ENCODE measurements at regions not wholly inside any gene's neighbourhood (a gene's known extent, or its start where the extent isn't known, plus 50 kb on each side); places are given as distances from the start of the nearest gene placed in this dataset.

DNA sequence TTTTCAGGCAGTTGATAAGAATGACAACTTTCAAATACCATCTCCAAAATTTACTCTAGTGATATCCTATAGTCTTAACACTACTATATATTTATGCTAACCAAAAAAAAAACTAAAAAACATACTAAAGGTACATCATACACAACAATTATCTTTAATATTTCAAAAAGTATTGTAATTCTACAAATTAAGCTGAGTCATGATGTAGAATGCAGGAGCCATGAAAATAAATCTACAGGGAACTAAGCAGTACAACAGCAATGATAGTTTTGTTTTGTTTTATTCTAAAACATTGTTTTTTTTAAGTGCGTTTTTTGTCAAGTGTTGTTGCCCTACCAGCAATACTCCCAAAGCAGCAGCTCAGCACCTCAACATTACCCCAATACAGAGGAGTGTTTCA, 314.3 kb downstream of the FSIP2 start:
- no peak for DNase-seq (ENCODE audit: low read depth, low spot score)
- Histone ChIP-seq H3K4me3 (ENCODE audit: low read depth in 2 of 2, low read length in 2 of 2) (no peak overlapping the region), H3K4me1 (ENCODE audit: control insufficient read depth, insufficient read depth, low read length) (no peaks in the 10 kb centered on the region), H3K27ac (ENCODE audit: low read length) (no peak overlapping the region), H3K9me3 (ENCODE audit: control insufficient read depth, insufficient read depth, low read depth, low read length) (no peaks in the 10 kb centered on the region), H3K27me3 (ENCODE audit: control insufficient read depth, insufficient read depth, low read length) (no peaks in the 10 kb centered on the region), H3K36me3 (ENCODE audit: control insufficient read depth, insufficient read depth, low read length) (no peaks in the 10 kb centered on the region)
- no peak for TF ChIP-seq CTCF (IDR thresholded peaks at IDR 0.05)
- TF ChIP-seq SIN3A (IDR thresholded peaks at IDR 0.05; ENCODE audit: borderline replicate concordance, insufficient read depth, low read depth, low read length): no peak
- no peak for TF ChIP-seq TCF7L2 (IDR thresholded peaks at IDR 0.05; ENCODE audit: low read depth, low read length)
- TF ChIP-seq POLR2AphosphoS5 (IDR thresholded peaks at IDR 0.05; ENCODE audit: low read depth, low read length): no peak
- TF ChIP-seq, protein P1, sequence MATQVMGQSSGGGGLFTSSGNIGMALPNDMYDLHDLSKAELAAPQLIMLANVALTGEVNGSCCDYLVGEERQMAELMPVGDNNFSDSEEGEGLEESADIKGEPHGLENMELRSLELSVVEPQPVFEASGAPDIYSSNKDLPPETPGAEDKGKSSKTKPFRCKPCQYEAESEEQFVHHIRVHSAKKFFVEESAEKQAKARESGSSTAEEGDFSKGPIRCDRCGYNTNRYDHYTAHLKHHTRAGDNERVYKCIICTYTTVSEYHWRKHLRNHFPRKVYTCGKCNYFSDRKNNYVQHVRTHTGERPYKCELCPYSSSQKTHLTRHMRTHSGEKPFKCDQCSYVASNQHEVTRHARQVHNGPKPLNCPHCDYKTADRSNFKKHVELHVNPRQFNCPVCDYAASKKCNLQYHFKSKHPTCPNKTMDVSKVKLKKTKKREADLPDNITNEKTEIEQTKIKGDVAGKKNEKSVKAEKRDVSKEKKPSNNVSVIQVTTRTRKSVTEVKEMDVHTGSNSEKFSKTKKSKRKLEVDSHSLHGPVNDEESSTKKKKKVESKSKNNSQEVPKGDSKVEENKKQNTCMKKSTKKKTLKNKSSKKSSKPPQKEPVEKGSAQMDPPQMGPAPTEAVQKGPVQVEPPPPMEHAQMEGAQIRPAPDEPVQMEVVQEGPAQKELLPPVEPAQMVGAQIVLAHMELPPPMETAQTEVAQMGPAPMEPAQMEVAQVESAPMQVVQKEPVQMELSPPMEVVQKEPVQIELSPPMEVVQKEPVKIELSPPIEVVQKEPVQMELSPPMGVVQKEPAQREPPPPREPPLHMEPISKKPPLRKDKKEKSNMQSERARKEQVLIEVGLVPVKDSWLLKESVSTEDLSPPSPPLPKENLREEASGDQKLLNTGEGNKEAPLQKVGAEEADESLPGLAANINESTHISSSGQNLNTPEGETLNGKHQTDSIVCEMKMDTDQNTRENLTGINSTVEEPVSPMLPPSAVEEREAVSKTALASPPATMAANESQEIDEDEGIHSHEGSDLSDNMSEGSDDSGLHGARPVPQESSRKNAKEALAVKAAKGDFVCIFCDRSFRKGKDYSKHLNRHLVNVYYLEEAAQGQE (IDR thresholded peaks at IDR 0.05; ENCODE audit: insufficient read depth in 1 of 2, low read depth in 2 of 2, low read length in 1 of 2): no peak
- ATAC-seq: no peak
- ChIA-PET POLR2A (no interaction called here), CTCF (no interaction called here)
- no TSS peak for BruUV-seq (replicated peaks)
- intact Hi-C loops (cut with micrococcal nuclease; ENCODE audit: unreplicated experiment): no loop called here
- in situ Hi-C loops (cut with HindIII; ENCODE audit: low pct_unique_long_range_greater_than_20kb, low sequenced_read_pairs): no loop called here

DNA sequence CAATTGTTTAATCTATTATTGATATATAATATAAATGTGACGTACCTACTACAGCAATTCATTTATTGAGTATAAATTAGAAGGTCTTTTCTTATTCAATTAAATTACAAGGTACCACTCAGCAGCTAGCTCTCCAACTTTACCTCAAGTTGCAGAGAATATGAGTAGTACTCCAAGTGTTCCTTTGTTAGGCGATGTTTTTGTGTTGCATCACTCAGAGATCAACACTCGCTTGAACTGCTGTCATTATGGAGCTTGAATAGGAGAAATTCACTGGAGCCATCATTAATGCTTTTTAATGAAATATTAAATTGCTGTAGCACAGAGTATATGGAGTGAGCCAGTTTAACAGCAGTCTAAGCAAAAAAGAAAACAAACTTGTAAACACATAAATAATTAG, 320.0 kb downstream of the FSIP2 start:
- Histone ChIP-seq H3K9me3 (ENCODE audit: control insufficient read depth, insufficient read depth, low read depth, low read length) (no peaks in the 10 kb centered on the region), H3K4me3 (ENCODE audit: low read depth in 2 of 2, low read length in 2 of 2) (no peak overlapping the region), H3K27me3 (ENCODE audit: control insufficient read depth, insufficient read depth, low read length) (no peaks in the 10 kb centered on the region), H3K36me3 (ENCODE audit: control insufficient read depth, insufficient read depth, low read length) (no peaks in the 10 kb centered on the region), H3K27ac (ENCODE audit: low read length) (no peak overlapping the region), H3K4me1 (ENCODE audit: control insufficient read depth, insufficient read depth, low read length) (no peaks in the 10 kb centered on the region)
- ATAC-seq: no peak
- BruUV-seq (replicated peaks): no TSS peak
- no peak for DNase-seq (ENCODE audit: low read depth, low spot score)
- ChIA-PET POLR2A (no interaction called here), CTCF (no interaction called here)
- in situ Hi-C loops (cut with HindIII; ENCODE audit: low pct_unique_long_range_greater_than_20kb, low sequenced_read_pairs): no loop called here
- TF ChIP-seq CTCF (IDR thresholded peaks at IDR 0.05): no peak
- TF ChIP-seq POLR2AphosphoS5 (IDR thresholded peaks at IDR 0.05; ENCODE audit: low read depth, low read length): no peak
- TF ChIP-seq, protein P1 (IDR thresholded peaks at IDR 0.05; ENCODE audit: insufficient read depth in 1 of 2, low read depth in 2 of 2, low read length in 1 of 2): no peak
- no peak for TF ChIP-seq SIN3A (IDR thresholded peaks at IDR 0.05; ENCODE audit: borderline replicate concordance, insufficient read depth, low read depth, low read length)
- no peak for TF ChIP-seq TCF7L2 (IDR thresholded peaks at IDR 0.05; ENCODE audit: low read depth, low read length)
- intact Hi-C loops (cut with micrococcal nuclease; ENCODE audit: unreplicated experiment): no loop called here

Measured in Panc1 (cell line).